ENCODE measurements at regions not wholly inside any gene's neighbourhood (a gene's known extent, or its start where the extent isn't known, plus 50 kb on each side); places are given as distances from the start of the nearest gene placed in this dataset.

GRCh38 chr11:16678466-16679116 is 59.9 kb upstream of the C11orf58 start:
- no peak for TF ChIP-seq TAF1 (IDR thresholded peaks at IDR 0.05; ENCODE audit: borderline replicate concordance, insufficient read depth, low read length)
- no peak for TF ChIP-seq POLR2AphosphoS5 (IDR thresholded peaks at IDR 0.05; ENCODE audit: low read depth, low read length)
- no peak for TF ChIP-seq SIN3A (IDR thresholded peaks at IDR 0.05; ENCODE audit: borderline replicate concordance, insufficient read depth, low read length)
- no peak for TF ChIP-seq REST (IDR thresholded peaks at IDR 0.05; ENCODE audit: insufficient read depth in 1 of 2, low read depth in 2 of 2, low read length in 2 of 2)
